Nucleus accumbens (tissue), 56 donors: ENCODE measurements at regions not wholly inside any gene's neighbourhood (a gene's known extent, or its start where the extent isn't known, plus 50 kb on each side); places are given as distances from the start of the nearest gene placed in this dataset.
"Not testable (repeated sequence)": the region's sequence is repeated elsewhere in the genome, so short reads cannot be mapped to it uniquely, and the experiment has no call there.

ENCODE experiments used
- DNase-seq, 56 donors: peaks; one replicate each; lab custom pipeline; 2025; lab: John Stamatoyannopoulos, UW

- no peak for DNase-seq
Observed at GRCh38 chr2:84065857-84066256, 393.2 kb downstream of the SUCLG1 start.

GRCh38 chr2:84057917-84058560, 401.0 kb downstream of the SUCLG1 start:
- DNase-seq: no peak

- DNase-seq: no peak
Observed at GRCh38 chr2:84055816-84056215, 403.3 kb downstream of the SUCLG1 start.

GRCh38 chr2:84054577-84054976, 404.5 kb downstream of the SUCLG1 start:
- DNase-seq: not testable (repeated sequence)

GRCh38 chr2:84052913-84053312, 406.2 kb downstream of the SUCLG1 start:
- no peak for DNase-seq

- DNase-seq: no peak
Observed at GRCh38 chr2:84052043-84052442, 407.0 kb downstream of the SUCLG1 start.

- no peak for DNase-seq
Observed at GRCh38 chr2:84048964-84049363, 410.1 kb downstream of the SUCLG1 start.

- DNase-seq: no peak
Observed at GRCh38 chr2:84041506-84041905, 417.6 kb downstream of the SUCLG1 start.

- DNase-seq: no peak
Observed at GRCh38 chr2:84040281-84040680, 418.8 kb downstream of the SUCLG1 start.

- DNase-seq: no peak
Observed at GRCh38 chr2:84038866-84039265, 420.2 kb downstream of the SUCLG1 start.

GRCh38 chr2:84033347-84033974, 425.6 kb downstream of the SUCLG1 start:
- DNase-seq: no peak

- DNase-seq: no peak
Observed at GRCh38 chr2:84031312-84032050, 427.6 kb downstream of the SUCLG1 start.

GRCh38 chr2:84029903-84030575, 429.0 kb downstream of the SUCLG1 start:
- DNase-seq: no peak

- DNase-seq: no peak
Observed at GRCh38 chr2:84026818-84027217, 432.3 kb downstream of the SUCLG1 start.

GRCh38 chr2:84022810-84023431, 436.2 kb downstream of the SUCLG1 start:
- DNase-seq: peak in 6 of 56 donors; percentile 0 to 20 (median 2)

- DNase-seq: no peak
Observed at GRCh38 chr2:84017010-84017409, 442.1 kb downstream of the SUCLG1 start.

- DNase-seq: no peak
Observed at GRCh38 chr2:84016183-84016582, 442.9 kb downstream of the SUCLG1 start.

- DNase-seq: no peak
Observed at GRCh38 chr2:83997889-83998288, 461.2 kb downstream of the SUCLG1 start.

- no peak for DNase-seq
Observed at GRCh38 chr2:83994633-83995179, 464.4 kb downstream of the SUCLG1 start.

GRCh38 chr2:83993873-83994632, 465.0 kb downstream of the SUCLG1 start:
- DNase-seq: no peak
